B cell (primary cell): ENCODE measurements at regions not wholly inside any gene's neighbourhood (a gene's known extent, or its start where the extent isn't known, plus 50 kb on each side); places are given as distances from the start of the nearest gene placed in this dataset.

Source experiments
- ATAC-seq: fragments of 200-7000 bp; cut with Tn5 transposase; one replicate; pipeline ENCODE4 v1.10.0; 2021; ENCODE audit warnings: low read depth, mild to moderate bottlenecking, moderate number of reproducible peaks, moderate library complexity
- CTCF ChIA-PET: fragments of 350-600 bp; sonication (Branson Sonifier 250); formaldehyde crosslinking; loops from one replicate; lab custom pipeline; 2021; ENCODE audit warnings: antibody characterized with exemption, inconsistent platforms; lab: Charles Lee
- POLR2A ChIA-PET: fragments of 350-600 bp; sonication (Branson Sonifier 250); formaldehyde crosslinking; loops from one replicate; lab custom pipeline; 2021; ENCODE audit warnings: antibody characterized with exemption; lab: Charles Lee
- DNase-seq: peaks from one replicate; pipeline ENCODE4 v3.0.0; 2013
- H2AFZ ChIP-seq: 2 replicates; pipeline ENCODE4 v1.6.1; 2012; ENCODE audit warnings: mild to moderate bottlenecking, low read depth, low read length; ENCODE audit not compliant: insufficient read depth, poor library complexity, severe bottlenecking
- H3K27ac ChIP-seq, 2 donors: 1 replicate in 1 of 2; 2 replicates in 1 of 2; pipeline ENCODE4 v1.5.1; 2012 to 2013; ENCODE audit warnings: low read length in 2 of 2, mild to moderate bottlenecking in 2 of 2, moderate library complexity in 1 of 2
- H3K27me3 ChIP-seq, 4 experiments: fragments of 200-600 bp in 1 of 4; sonication (generic) in 1 of 4; replicated peaks in 1 of 4; 1 replicate in 2 of 4; 2 replicates in 2 of 4; pipeline versions ENCODE4 v1.6.1 to v1.7.0; 2013 to 2016; ENCODE audit warnings: low read length in 3 of 4, mild to moderate bottlenecking in 2 of 4, mixed read lengths in 1 of 4, moderate library complexity in 1 of 4; ENCODE audit not compliant: insufficient read depth in 4 of 4, control insufficient read depth in 3 of 4; ENCODE audit errors: control extremely low read depth in 1 of 4
- H3K36me3 ChIP-seq, 2 experiments: replicated peaks in 1 of 2; 1 replicate in 1 of 2; 2 replicates in 1 of 2; pipeline versions ENCODE4 v1.6.1 to v1.7.1; 2013; ENCODE audit warnings: low read length in 1 of 2; ENCODE audit not compliant: insufficient read depth in 2 of 2, control insufficient read depth in 1 of 2; ENCODE audit errors: control extremely low read depth in 1 of 2, extremely low read depth in 1 of 2
- H3K4me1 ChIP-seq, 2 donors: fragments of 200-600 bp in 1 of 2; sonication (generic) in 1 of 2; 1 replicate in 1 of 2; 2 replicates in 1 of 2; pipeline versions ENCODE4 v1.5.1 to v1.6.1; 2013 to 2017; ENCODE audit warnings: low read length in 2 of 2; ENCODE audit not compliant: control insufficient read depth in 2 of 2, insufficient read depth in 2 of 2
- H3K4me2 ChIP-seq: replicated peaks from 2 replicates; pipeline ENCODE3; 2012; ENCODE audit warnings: mild to moderate bottlenecking, low read depth, low read length; ENCODE audit not compliant: poor library complexity, severe bottlenecking
- H3K4me3 ChIP-seq, 5 experiments: fragments of 200-600 bp in 1 of 5; sonication (generic) in 1 of 5; 1 replicate in 3 of 5; 2 replicates in 2 of 5; pipeline versions ENCODE4 v1.5.1 to v1.7.0; 2011 to 2016; ENCODE audit warnings: low read length in 4 of 5, mild to moderate bottlenecking in 4 of 5, low read depth in 2 of 5, control low read depth in 1 of 5, moderate library complexity in 1 of 5; ENCODE audit not compliant: insufficient read depth in 1 of 5; ENCODE audit errors: control extremely low read depth in 1 of 5, extremely low read depth in 1 of 5
- H3K79me2 ChIP-seq: fragments of 200-600 bp; sonication (generic); one replicate; pipeline ENCODE4 v1.6.0; 2016; ENCODE audit warnings: low read length; ENCODE audit not compliant: control insufficient read depth, insufficient read depth
- H3K9ac ChIP-seq: fragments of 200-600 bp; sonication (generic); 2 replicates; pipeline ENCODE4 v1.6.1; 2017; ENCODE audit warnings: mild to moderate bottlenecking, low read length, moderate library complexity
- H3K9me3 ChIP-seq, 3 donors: one replicate each; pipeline versions ENCODE4 v1.6.1 to v1.7.1; 2013; ENCODE audit warnings: low read length in 2 of 3; ENCODE audit not compliant: control insufficient read depth in 2 of 3, insufficient read depth in 1 of 3; ENCODE audit errors: control extremely low read depth in 1 of 3
- H4K20me1 ChIP-seq: 2 replicates; pipeline ENCODE4 v1.6.0; 2012; ENCODE audit warnings: mild to moderate bottlenecking, low read length; ENCODE audit not compliant: insufficient read depth, control insufficient read depth, poor library complexity, severe bottlenecking
- H3K27ac Mint-ChIP-seq: one replicate; pipeline ENCODE4 v1.8.0; 2021; ENCODE audit warnings: mixed read lengths
- H3K27me3 Mint-ChIP-seq: one replicate; pipeline ENCODE4 v1.8.0; 2021; ENCODE audit warnings: mixed read lengths
- H3K4me1 Mint-ChIP-seq: one replicate; pipeline ENCODE4 v1.8.0; 2021; ENCODE audit warnings: mixed read lengths
- H3K4me3 Mint-ChIP-seq: one replicate; pipeline ENCODE4 v1.8.0; 2021; ENCODE audit warnings: mixed read lengths
- H3K9me3 Mint-ChIP-seq: one replicate; pipeline ENCODE4 v1.8.0; 2022; ENCODE audit warnings: mixed read lengths; ENCODE audit not compliant: insufficient read depth
- EZH2 ChIP-seq: IDR thresholded peaks from 2 replicates; pipeline ENCODE4 v1.6.1; 2012; ENCODE audit warnings: borderline replicate concordance, low read depth, mild to moderate bottlenecking, moderate library complexity, low read length; ENCODE audit not compliant: insufficient read depth, poor library complexity, severe bottlenecking
- WGBS: methylation state at CpG from one replicate; pipeline ENCODE4 v1.1.5; 2013; ENCODE audit warnings: missing lambda C conversion rate; ENCODE audit not compliant: insufficient coverage; 5-methylcytosine and 5-hydroxymethylcytosine counted together
- intact Hi-C: fragments of 100-400 bp; cut with micrococcal nuclease; formaldehyde crosslinking; loops from one replicate; pipeline ENCODE4 v1.10.0; 2022
- TF ChIP-seq, protein P1 (sequence below): fragments of 200-600 bp; IDR thresholded peaks from one replicate; pipeline ENCODE4 v1.8.0; 2022; ENCODE audit warnings: antibody characterized with exemption, mild to moderate bottlenecking

DNA sequence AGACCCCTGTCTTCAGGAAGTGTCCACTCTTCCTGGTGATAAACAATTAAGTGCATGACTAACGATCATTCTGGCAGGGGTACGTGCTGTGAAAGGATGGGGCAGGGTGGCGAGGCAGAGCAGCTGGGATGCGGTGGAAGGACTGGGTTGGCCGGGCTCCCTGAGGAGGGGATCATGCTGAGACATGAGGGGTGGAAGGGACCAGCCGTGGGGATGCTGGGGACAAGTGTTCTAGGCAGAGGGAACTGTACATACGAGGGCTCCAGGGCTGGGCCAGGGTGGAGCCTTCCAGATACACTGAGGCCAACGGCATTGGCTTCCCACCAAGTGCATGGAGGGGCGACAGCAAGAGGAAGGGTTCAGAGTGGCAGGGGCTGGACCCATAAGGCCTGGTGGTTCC, 65.7 kb upstream of the SIRPA start:
- Histone ChIP-seq H3K4me2 (no peak overlapping the region), H3K4me1 (peaks cover 7 to 17% of the 10 kb centered on the region in 2 donors), H3K27me3 (peaks cover 0 to 4% (median 0%) of the 10 kb centered on the region in 4 experiments), H3K79me2 (no peaks in the 10 kb centered on the region), H3K27ac (no peak overlapping the region), H3K36me3 (no peaks in the 10 kb centered on the region), H3K9me3 (peaks cover 0 to 7% (median 0%) of the 10 kb centered on the region in 3 donors), H4K20me1 (no peaks in the 10 kb centered on the region), H2AFZ (no peak overlapping the region), H3K4me3 (no peak overlapping the region), H3K9ac (no peak overlapping the region)
- Mint-ChIP-seq H3K27me3 (peaks cover 8% of the 10 kb centered on the region), H3K9me3 (no peaks in the 10 kb centered on the region), H3K27ac (no peak overlapping the region), H3K4me1 (peaks cover 22% of the 10 kb centered on the region), H3K4me3 (no peak overlapping the region)
- ChIA-PET POLR2A (interaction anchor here (1.8 kb wide), 1 partner anchor 15 kb away, joined by 5 read pairs; no protein-coding TSS in a partner anchor), CTCF (no interaction called here)
- ATAC-seq = no peak
- TF ChIP-seq, protein P1, sequence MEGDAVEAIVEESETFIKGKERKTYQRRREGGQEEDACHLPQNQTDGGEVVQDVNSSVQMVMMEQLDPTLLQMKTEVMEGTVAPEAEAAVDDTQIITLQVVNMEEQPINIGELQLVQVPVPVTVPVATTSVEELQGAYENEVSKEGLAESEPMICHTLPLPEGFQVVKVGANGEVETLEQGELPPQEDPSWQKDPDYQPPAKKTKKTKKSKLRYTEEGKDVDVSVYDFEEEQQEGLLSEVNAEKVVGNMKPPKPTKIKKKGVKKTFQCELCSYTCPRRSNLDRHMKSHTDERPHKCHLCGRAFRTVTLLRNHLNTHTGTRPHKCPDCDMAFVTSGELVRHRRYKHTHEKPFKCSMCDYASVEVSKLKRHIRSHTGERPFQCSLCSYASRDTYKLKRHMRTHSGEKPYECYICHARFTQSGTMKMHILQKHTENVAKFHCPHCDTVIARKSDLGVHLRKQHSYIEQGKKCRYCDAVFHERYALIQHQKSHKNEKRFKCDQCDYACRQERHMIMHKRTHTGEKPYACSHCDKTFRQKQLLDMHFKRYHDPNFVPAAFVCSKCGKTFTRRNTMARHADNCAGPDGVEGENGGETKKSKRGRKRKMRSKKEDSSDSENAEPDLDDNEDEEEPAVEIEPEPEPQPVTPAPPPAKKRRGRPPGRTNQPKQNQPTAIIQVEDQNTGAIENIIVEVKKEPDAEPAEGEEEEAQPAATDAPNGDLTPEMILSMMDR = no peak
- TF ChIP-seq EZH2 = no peak
- intact Hi-C loops = no loop called here
- 97% methylated on average over 8 of the region's 9 CpGs for WGBS
- no peak for DNase-seq

DNA sequence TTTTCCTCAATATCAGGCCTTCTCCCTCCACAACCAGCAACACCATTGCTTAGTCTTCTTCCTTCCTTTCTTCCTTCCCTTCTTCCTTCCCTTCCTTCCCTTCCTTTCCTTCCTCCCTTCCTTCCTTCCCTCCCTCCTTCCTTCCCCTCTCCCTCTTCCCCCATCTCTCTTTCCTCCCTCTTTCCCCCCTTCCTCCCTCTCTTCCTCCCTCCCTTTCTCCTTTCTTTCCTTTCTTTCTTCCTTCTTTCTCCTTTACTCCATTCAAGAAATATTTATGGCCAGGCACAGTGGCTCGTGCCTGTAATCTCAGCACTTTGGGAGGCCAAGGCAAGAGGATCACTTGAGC, 66.4 kb upstream of the SIRPA start:
- Mint-ChIP-seq H3K27ac (no peak overlapping the region), H3K4me3 (no peak overlapping the region), H3K27me3 (peaks cover 4% of the 10 kb centered on the region), H3K4me1 (peaks cover 26% of the 10 kb centered on the region), H3K9me3 (peaks cover 6% of the 10 kb centered on the region)
- H3K27ac ChIP-seq = no peak overlapping the region
- H3K36me3 ChIP-seq = no peaks in the 10 kb centered on the region
- ATAC-seq = no peak
- no peak overlapping the region for H3K9ac ChIP-seq
- no peak for DNase-seq
- H3K4me2 ChIP-seq = no peak overlapping the region
- H2AFZ ChIP-seq = no peak overlapping the region
- H3K4me3 ChIP-seq = no peak overlapping the region
- no peak for TF ChIP-seq EZH2
- TF ChIP-seq, protein P1 = no peak
- H3K79me2 ChIP-seq = no peaks in the 10 kb centered on the region
- H4K20me1 ChIP-seq = no peaks in the 10 kb centered on the region
- WGBS = 78% methylated on average over 1 of the region's 1 CpG
- POLR2A ChIA-PET = no interaction called here
- intact Hi-C loops = no loop called here
- peaks cover 7 to 18% of the 10 kb centered on the region in 2 donors for H3K4me1 ChIP-seq
- CTCF ChIA-PET = no interaction called here
- H3K9me3 ChIP-seq = peaks cover 0 to 15% (median 3%) of the 10 kb centered on the region in 3 donors
- H3K27me3 ChIP-seq = peaks cover 0 to 4% (median 0%) of the 10 kb centered on the region in 4 experiments
